Thymus (tissue), 11 donors: ENCODE measurements at regions not wholly inside any gene's neighbourhood (a gene's known extent, or its start where the extent isn't known, plus 50 kb on each side); places are given as distances from the start of the nearest gene placed in this dataset.

ENCODE experiments used
- DNase-seq, 9 donors: peaks; one replicate each; pipeline ENCODE4 v3.0.0-alpha.2; 2013; ENCODE audit warnings: low spot score in 9 of 9, low read depth in 6 of 9, missing footprints in 1 of 9
- H3K27ac ChIP-seq, 2 donors: one replicate each; pipeline ENCODE4 v1.5.1; 2013; ENCODE audit warnings: control low read depth in 1 of 2, low read depth in 1 of 2, low read length in 1 of 2, mild to moderate bottlenecking in 1 of 2, moderate library complexity in 1 of 2
- H3K27me3 ChIP-seq, 2 donors: one replicate each; pipeline ENCODE4 v1.5.1; 2013; ENCODE audit warnings: low read length in 1 of 2; ENCODE audit not compliant: control insufficient read depth in 2 of 2, insufficient read depth in 1 of 2
- H3K36me3 ChIP-seq, 2 donors: one replicate each; pipeline ENCODE4 v1.5.1; 2013; ENCODE audit warnings: low read length in 1 of 2, mild to moderate bottlenecking in 1 of 2, moderate library complexity in 1 of 2; ENCODE audit not compliant: control insufficient read depth in 2 of 2, insufficient read depth in 2 of 2
- H3K4me1 ChIP-seq, 2 donors: one replicate each; pipeline ENCODE4 v1.5.1; 2013; ENCODE audit warnings: low read length in 2 of 2; ENCODE audit not compliant: control insufficient read depth in 2 of 2, insufficient read depth in 2 of 2
- H3K4me3 ChIP-seq, 2 donors: one replicate each; pipeline ENCODE4 v1.5.1; 2013; ENCODE audit warnings: low read length in 2 of 2, control low read depth in 1 of 2, mild to moderate bottlenecking in 1 of 2
- H3K9me3 ChIP-seq, 2 donors: one replicate each; pipeline ENCODE4 v1.5.1; 2013; ENCODE audit warnings: low read length in 1 of 2, mild to moderate bottlenecking in 1 of 2; ENCODE audit not compliant: control insufficient read depth in 2 of 2, insufficient read depth in 1 of 2
- WGBS: extraction: QIAGEN DNeasy Blood & Tissue Kit; methylation state at CpG from one replicate; pipeline ENCODE4 v1.1.7; 2013; 5-methylcytosine and 5-hydroxymethylcytosine counted together
- donor health status: healthy.

GRCh38 chr4:15233626-15234025 is 194.2 kb upstream of the C1QTNF7 start:
- Histone ChIP-seq H3K36me3 (no peaks in the 10 kb centered on the region), H3K27me3 (no peaks in the 10 kb centered on the region), H3K4me3 (no peak overlapping the region), H3K4me1 (peaks cover 0 to 14% of the 10 kb centered on the region in 2 donors), H3K9me3 (no peaks in the 10 kb centered on the region), H3K27ac (no peak overlapping the region)
- WGBS = 8% methylated on average over 5 of the region's 5 CpGs
- peak in 3 of 9 donors; percentile 9 to 58 (median 32) for DNase-seq

GRCh38 chr4:15234116-15234855 is 193.5 kb upstream of the C1QTNF7 start:
- Histone ChIP-seq H3K9me3 (no peaks in the 10 kb centered on the region), H3K4me3 (no peak overlapping the region), H3K27me3 (no peaks in the 10 kb centered on the region), H3K27ac (no peak overlapping the region), H3K4me1 (peaks cover 0 to 14% of the 10 kb centered on the region in 2 donors), H3K36me3 (no peaks in the 10 kb centered on the region)
- 90% methylated on average over 7 of the region's 7 CpGs for WGBS
- no peak for DNase-seq

GRCh38 chr4:15234856-15235126 is 193.0 kb upstream of the C1QTNF7 start:
- H3K27me3 ChIP-seq = no peaks in the 10 kb centered on the region
- DNase-seq = no peak
- peaks cover 0 to 14% of the 10 kb centered on the region in 2 donors for H3K4me1 ChIP-seq
- WGBS = 82% methylated on average over 2 of the region's 2 CpGs
- H3K27ac ChIP-seq = no peak overlapping the region
- H3K4me3 ChIP-seq = no peak overlapping the region
- H3K9me3 ChIP-seq = no peaks in the 10 kb centered on the region
- H3K36me3 ChIP-seq = no peaks in the 10 kb centered on the region

GRCh38 chr4:15235135-15235534 is 192.7 kb upstream of the C1QTNF7 start:
- Histone ChIP-seq H3K9me3 (no peaks in the 10 kb centered on the region), H3K27me3 (no peaks in the 10 kb centered on the region), H3K36me3 (no peaks in the 10 kb centered on the region), H3K4me3 (no peak overlapping the region), H3K4me1 (peaks cover 0 to 14% of the 10 kb centered on the region in 2 donors), H3K27ac (no peak overlapping the region)
- 97% methylated on average over 2 of the region's 2 CpGs for WGBS
- no peak for DNase-seq

GRCh38 chr4:15237648-15238230 is 190.1 kb upstream of the C1QTNF7 start:
- no peaks in the 10 kb centered on the region for H3K36me3 ChIP-seq
- H3K27me3 ChIP-seq = no peaks in the 10 kb centered on the region
- H3K4me1 ChIP-seq = peaks cover 0 to 14% of the 10 kb centered on the region in 2 donors
- no peak overlapping the region for H3K27ac ChIP-seq
- DNase-seq = no peak
- H3K9me3 ChIP-seq = no peaks in the 10 kb centered on the region
- no peak overlapping the region for H3K4me3 ChIP-seq
- 92% methylated on average over 3 of the region's 3 CpGs for WGBS

GRCh38 chr4:15238720-15239119 is 189.1 kb upstream of the C1QTNF7 start:
- 10% methylated on average over 3 of the region's 3 CpGs for WGBS

GRCh38 chr4:15239866-15240265 is 188.0 kb upstream of the C1QTNF7 start:
- H3K4me1 ChIP-seq = no peaks in the 10 kb centered on the region
- H3K36me3 ChIP-seq = no peaks in the 10 kb centered on the region
- no peaks in the 10 kb centered on the region for H3K27me3 ChIP-seq
- H3K4me3 ChIP-seq = no peak overlapping the region
- DNase-seq = no peak
- H3K27ac ChIP-seq = no peak overlapping the region
- H3K9me3 ChIP-seq = no peaks in the 10 kb centered on the region
- 93% methylated on average over 4 of the region's 4 CpGs for WGBS

More at GRCh38 chr4:15238720-15239119, 189.1 kb upstream of the C1QTNF7 start:
- DNase-seq = peak in 4 of 9 donors; percentile 19 to 50 (median 32)
- no peaks in the 10 kb centered on the region for H3K36me3 ChIP-seq
- H3K9me3 ChIP-seq = no peaks in the 10 kb centered on the region
- H3K27me3 ChIP-seq = no peaks in the 10 kb centered on the region
- H3K4me1 ChIP-seq = peaks cover 0 to 5% of the 10 kb centered on the region in 2 donors
- no peak overlapping the region for H3K4me3 ChIP-seq
- H3K27ac ChIP-seq = no peak overlapping the region

GRCh38 chr4:15240764-15241163 is 187.1 kb upstream of the C1QTNF7 start:
- H3K27me3 ChIP-seq = no peaks in the 10 kb centered on the region
- 93% methylated on average over 3 of the region's 3 CpGs for WGBS
- H3K27ac ChIP-seq = no peak overlapping the region
- no peak overlapping the region for H3K4me3 ChIP-seq
- H3K9me3 ChIP-seq = no peaks in the 10 kb centered on the region
- DNase-seq = no peak
- H3K36me3 ChIP-seq = no peaks in the 10 kb centered on the region
- no peaks in the 10 kb centered on the region for H3K4me1 ChIP-seq

GRCh38 chr4:15242021-15242420 is 185.8 kb upstream of the C1QTNF7 start:
- Histone ChIP-seq H3K4me3 (no peak overlapping the region), H3K9me3 (no peaks in the 10 kb centered on the region), H3K27me3 (no peaks in the 10 kb centered on the region), H3K27ac (no peak overlapping the region), H3K4me1 (no peaks in the 10 kb centered on the region), H3K36me3 (no peaks in the 10 kb centered on the region)
- DNase-seq = no peak
- WGBS = 83% methylated on average over 1 of the region's 1 CpG
